Activated T-cell treated with anti-CD3 and anti-CD28 coated beads for 48 hours (primary cell): ENCODE measurements at regions not wholly inside any gene's neighbourhood (a gene's known extent, or its start where the extent isn't known, plus 50 kb on each side); places are given as distances from the start of the nearest gene placed in this dataset.

Source experiments
- DNase-seq: peaks from one replicate; pipeline ENCODE4 v3.0.0-alpha.2; 2020; ENCODE audit warnings: low read depth

- DNase-seq: no peak
Observed at GRCh38 chr12:67370979-67371378, 101.8 kb downstream of the CAND1 start.

GRCh38 chr12:67377021-67377420 lies 107.9 kb downstream of the CAND1 start:
- DNase-seq: no peak

DNA sequence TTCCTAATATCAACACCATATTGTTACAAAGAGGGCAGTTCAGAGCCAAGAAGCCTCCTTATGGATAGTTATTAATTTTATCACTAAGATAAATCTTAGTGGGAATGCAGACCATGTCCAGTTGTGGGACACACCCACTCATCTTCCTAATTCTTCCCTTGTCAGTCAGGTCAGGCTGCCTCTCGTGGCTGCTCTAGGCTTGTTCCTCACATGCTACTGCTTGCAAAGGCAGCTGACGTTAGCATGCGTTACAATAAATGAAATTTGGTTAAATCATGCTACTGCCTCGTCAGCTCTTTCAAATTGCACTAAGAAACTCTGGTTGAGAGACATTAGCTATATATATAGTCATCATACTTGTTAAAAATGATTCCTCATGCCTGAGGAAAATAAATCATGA lies 108.4 kb downstream of the CAND1 start:
- no peak for DNase-seq

- DNase-seq: no peak
Observed at GRCh38 chr12:67382241-67382871, 113.2 kb downstream of the CAND1 start.

- DNase-seq: no peak
Observed at GRCh38 chr12:67386869-67387565, 117.9 kb downstream of the CAND1 start.

- DNase-seq: no peak
Observed at GRCh38 chr12:67388331-67389138, 119.4 kb downstream of the CAND1 start.

DNA sequence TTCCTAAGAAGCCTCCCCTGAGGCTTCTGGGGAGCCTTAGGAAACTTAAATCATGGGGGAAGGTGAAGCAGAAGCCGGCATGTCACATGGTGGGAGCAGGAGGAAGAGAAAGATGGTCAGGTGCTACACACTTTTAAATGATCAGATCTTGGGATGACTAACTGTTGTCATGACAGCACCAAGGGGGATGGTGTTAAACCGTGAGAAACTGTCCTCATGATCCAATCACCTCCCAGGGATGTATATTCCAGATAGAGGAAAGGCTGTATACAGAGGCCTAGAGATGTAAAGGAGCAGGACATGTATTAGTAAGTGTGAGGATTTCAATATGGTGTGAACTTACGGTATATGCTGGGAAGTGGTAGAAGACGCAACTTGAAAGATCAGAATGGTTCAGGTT lies 121.1 kb downstream of the CAND1 start:
- no peak for DNase-seq

- DNase-seq: no peak
Observed at GRCh38 chr12:67391034-67391433, 121.9 kb downstream of the CAND1 start.

DNA sequence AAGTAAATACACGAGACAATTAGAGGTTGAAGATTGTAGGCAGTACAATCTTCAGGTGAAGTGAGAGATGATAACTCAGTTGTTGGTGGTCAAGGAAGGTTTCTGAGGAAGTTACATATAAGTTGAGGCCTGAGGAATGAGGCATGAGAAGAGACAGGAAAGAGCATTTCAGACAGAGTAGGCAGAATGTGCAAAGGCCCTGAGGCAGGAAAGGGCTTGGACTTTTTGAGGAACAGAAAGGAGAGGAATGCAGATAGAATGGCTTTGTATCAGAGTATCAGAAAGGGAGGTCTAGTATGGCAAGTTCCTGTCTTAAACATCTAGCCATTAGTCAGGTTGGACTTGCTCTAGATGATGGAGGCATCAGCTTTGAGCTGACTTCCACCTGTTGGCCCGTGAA lies 122.5 kb downstream of the CAND1 start:
- no peak for DNase-seq

GRCh38 chr12:67394550-67394949 lies 125.4 kb downstream of the CAND1 start:
- no peak for DNase-seq

- DNase-seq: no peak
Observed at GRCh38 chr12:67400742-67401141, 131.6 kb downstream of the CAND1 start.

DNA sequence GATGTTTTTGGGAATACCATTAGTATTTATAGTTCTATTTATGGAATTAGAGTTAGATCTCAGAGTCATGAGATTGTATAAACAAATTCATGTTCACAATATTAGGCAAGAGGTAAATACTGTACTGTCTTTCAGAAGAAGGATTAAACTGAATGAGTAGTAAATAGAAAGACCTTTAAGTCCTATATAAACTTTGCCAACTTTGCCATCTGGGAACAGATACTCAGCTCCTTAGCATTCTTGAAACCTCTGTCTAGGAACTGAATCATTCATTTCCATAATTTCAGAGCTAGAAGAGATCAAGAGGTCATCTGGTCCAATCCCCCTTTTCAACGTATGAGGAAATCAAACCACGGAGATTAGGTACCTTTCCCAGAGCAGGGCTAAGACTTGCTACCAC lies 141.1 kb downstream of the CAND1 start:
- DNase-seq: no peak

DNA sequence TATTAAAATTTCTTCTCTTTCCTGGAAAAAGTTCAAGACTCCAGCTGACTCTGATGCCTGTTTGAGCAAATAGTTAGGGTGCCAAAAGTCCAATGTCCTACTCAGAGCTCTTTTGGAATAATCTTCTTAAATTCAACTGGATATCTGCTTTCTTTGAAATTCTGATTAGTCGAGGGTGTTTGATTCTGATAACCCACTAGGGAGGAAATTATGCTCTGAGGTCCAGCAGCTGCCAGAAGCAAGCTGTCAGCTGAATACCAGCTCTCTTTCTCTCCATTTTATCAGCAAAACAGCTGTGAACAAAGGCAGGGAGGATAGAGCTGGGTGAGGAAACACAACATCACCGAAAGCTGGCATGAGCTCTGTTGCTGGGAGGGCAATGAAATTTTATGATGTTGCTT lies 141.5 kb downstream of the CAND1 start:
- no peak for DNase-seq

DNA sequence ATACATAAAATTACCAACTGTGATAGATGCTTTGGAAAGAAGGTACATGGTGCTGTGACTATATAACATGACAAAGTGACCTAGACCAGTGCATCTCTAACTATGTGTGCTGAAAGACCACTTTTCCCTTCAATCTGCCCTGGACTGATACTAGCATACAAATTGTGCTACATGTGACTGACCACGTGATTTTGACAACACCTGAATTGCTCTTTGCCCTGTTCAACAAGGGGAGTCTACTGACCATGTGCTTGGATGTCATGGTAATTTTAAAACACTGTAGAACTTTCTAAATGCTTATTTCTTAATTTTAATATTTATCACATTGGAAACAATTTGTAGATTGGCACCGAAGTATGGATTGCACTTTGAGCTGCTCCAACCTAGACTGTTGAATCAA lies 142.4 kb downstream of the CAND1 start:
- DNase-seq: no peak

- no peak for DNase-seq
Observed at GRCh38 chr12:67413577-67413976, 144.4 kb downstream of the CAND1 start.

DNA sequence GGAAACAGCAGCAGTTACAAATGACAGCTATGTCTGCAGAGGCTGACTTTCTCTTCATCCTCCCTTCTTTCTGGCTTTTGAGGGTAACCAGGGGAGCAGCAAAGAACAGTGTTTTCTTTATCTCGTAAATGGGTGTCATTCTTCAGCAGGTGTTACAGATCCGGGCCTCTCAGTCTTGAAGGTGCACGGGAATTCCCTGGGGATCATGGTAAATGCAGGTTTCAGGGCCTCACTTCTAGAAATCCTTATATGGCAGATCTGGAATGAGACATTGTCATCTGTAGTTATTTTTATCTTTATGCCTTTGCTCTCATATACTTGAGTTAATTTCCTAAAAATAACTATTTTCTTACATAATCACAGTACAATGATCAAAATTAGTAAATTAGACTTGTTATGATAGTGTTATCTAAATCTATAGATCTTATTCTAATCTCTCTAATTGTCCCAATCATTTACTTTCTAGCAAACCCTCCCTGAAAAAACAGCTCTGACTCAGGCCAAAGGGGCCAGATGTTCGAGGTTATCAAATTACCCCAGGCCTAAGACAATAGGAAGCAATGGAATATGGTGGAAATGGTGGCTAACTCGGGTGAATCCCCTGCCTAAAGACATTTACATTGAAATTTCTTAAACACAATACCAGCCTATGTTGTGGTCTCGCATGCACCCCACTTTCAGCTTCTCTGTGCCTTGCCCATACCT lies 145.0 kb downstream of the CAND1 start:
- no peak for DNase-seq

DNA sequence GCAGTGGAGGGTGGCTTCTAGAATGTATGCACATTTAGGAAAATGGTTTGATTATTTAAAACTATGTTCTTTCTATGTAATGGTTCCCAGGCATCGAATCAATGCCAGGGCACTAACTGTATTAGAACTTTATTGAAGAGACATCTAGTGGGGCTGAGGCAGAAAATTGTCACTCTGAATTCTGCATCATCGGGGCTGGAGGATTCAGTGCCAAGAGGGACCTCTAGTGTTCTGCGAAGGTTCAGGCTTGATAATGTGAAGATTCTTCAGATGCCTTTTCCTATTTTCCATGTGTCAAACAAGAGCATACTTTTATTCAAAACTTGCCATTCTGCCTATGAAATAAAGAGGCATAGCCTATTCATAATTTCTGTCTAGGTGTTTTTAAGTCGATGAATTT lies 146.3 kb downstream of the CAND1 start:
- no peak for DNase-seq

DNA sequence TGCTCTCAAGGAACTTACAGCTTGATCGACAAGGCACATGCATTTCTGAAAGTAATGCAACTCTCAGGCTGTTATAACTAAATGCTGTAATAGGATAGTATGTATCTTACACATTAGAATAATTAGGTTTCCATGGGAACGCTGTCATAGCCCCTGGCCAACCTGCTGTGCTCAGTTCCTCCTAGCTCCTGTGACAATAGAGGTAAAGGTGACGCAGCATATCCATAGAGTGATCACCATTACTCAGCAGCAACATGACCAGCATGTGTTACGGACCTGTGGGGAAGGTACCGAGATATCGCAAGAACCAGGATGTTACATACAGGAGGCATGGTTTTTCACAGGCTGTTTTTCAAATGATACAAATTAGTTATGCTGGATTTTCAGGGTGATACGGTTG lies 150.7 kb downstream of the CAND1 start:
- no peak for DNase-seq

DNA sequence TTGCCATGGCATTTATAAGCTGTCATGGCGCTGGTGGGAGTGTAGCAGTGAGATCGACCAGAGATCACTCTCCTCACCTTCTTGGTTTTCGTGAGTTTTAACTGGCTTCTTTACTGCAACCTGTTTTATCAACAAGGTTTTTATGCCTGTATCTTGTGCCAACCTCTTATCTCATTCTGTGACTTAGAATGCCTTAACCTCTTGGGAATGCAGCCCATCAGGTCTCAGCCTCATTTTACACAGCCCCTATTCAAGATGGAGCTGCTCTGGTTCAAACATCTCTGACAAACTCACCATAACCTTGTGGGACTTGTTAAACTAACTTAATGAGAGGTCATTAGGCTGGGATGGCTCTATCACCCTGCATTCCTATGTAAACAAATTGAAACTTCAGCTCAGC lies 151.3 kb downstream of the CAND1 start:
- DNase-seq: no peak

DNA sequence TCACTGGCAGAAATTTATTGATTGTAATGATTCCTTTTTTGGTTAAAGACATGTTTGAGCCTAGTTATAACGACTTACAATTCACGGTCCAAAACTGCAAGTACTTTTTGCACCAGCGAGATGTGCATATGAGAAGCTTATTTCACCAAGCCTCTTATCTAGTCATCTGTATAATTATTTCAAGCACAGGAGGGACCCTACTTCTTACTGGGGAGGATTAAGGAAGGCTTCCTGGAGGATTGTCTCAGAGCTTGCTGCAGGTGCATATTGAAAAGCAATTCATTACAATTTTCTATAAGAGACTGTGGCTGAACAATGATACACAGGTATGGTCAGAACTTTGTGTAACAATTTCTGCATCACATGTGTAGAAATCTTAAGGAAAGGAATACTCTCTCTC lies 152.9 kb downstream of the CAND1 start:
- DNase-seq: no peak

- no peak for DNase-seq
Observed at GRCh38 chr12:67424784-67425183, 155.6 kb downstream of the CAND1 start.

GRCh38 chr12:67425394-67425793 lies 156.2 kb downstream of the CAND1 start:
- DNase-seq: no peak

GRCh38 chr12:67426067-67426466 lies 156.9 kb downstream of the CAND1 start:
- DNase-seq: no peak
